ENCODE measurements at regions not wholly inside any gene's neighbourhood (a gene's known extent, or its start where the extent isn't known, plus 50 kb on each side); places are given as distances from the start of the nearest gene placed in this dataset.

DNA sequence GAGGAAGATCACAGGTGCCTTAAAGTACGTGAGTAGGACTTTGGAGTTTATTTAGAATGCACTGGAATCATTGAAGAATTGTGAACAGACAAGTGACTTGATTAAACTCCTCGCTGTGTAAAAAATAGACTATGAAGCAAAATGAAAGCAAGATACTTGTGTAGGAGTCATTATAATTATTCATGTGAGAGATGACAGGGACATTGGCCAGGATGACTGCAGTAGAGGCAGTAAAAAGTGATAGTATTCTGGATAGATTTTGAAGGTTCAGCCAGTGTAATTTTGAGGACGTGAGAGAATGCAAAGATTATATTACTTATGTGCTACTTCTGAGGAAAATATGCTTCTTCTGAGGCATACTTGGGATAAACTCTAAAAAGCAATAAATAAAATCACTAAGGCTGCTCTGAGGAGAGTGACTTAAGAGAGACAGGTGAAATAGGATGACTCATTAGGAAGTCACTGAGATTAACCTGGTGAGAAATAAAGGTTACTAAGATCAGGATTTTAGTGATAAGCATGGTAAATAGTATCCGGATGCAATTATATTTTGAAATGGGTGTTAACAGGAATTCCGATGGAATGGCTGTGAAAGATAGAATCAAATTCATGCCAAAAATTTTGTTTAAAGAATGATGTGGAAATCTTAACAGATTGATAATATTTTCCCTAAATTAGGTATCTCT lies 202.0 kb downstream of the CENPW start:
- no peak overlapping the region for H3K4me3 ChIP-seq (ENCODE audit: low read length)
- no peak for DNase-seq
- H3K79me2 ChIP-seq (ENCODE audit: low read length) = no peaks in the 10 kb centered on the region
- no peaks in the 10 kb centered on the region for H3K36me3 ChIP-seq (ENCODE audit: insufficient read depth, low read length)
- no peak overlapping the region for H3K9ac ChIP-seq (ENCODE audit: low read length)
- H3K4me2 ChIP-seq (ENCODE audit: low read depth, low read length, poor library complexity, severe bottlenecking) = no peak overlapping the region
- no peaks in the 10 kb centered on the region for H3K27me3 ChIP-seq (ENCODE audit: low read length)
- no peaks in the 10 kb centered on the region for H3K4me1 ChIP-seq (ENCODE audit: low read length)
- no peaks in the 10 kb centered on the region for H3K9me2 ChIP-seq (replicated peaks; ENCODE audit: insufficient read depth, low read length)
- H3K27ac ChIP-seq (ENCODE audit: low read length) = no peak overlapping the region
- no peaks in the 10 kb centered on the region for H3K9me3 ChIP-seq (ENCODE audit: low read length)
- no peak overlapping the region for H2AFZ ChIP-seq (ENCODE audit: low read length)
- H4K20me1 ChIP-seq (ENCODE audit: insufficient read depth, low read depth, low read length) = no peaks in the 10 kb centered on the region

DNA sequence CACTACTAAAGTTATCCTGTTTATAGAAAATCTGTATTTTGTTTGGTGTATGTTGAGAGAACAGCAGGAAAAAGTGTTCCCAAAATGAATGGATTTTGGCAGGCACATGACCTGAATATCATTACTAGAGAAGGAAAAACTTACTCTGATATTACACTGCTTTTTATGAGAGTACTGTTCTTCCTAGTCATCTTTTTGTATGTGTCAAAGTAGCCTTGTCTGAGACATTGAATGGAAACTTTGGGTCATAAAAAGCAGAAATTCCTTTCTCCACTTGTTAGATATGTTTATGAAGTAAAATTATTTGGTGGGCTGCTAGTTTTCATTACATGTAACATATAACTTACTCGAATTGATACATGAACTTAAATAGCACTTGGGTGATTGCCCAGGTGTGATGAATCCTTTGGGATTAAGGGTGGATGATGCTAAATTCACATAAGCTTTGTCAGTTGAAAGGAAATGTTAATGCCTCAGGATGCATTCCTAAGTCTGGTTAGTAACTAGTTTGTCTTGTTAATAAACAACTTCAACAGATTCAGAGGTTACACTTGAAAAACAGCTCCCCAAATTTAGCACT lies 206.7 kb downstream of the CENPW start:
- Histone ChIP-seq H3K4me1 (ENCODE audit: low read length) (no peaks in the 10 kb centered on the region), H4K20me1 (ENCODE audit: insufficient read depth, low read depth, low read length) (no peaks in the 10 kb centered on the region), H2AFZ (ENCODE audit: low read length) (no peak overlapping the region), H3K9me2 (replicated peaks; ENCODE audit: insufficient read depth, low read length) (no peaks in the 10 kb centered on the region), H3K4me3 (ENCODE audit: low read length) (no peak overlapping the region), H3K36me3 (ENCODE audit: insufficient read depth, low read length) (no peaks in the 10 kb centered on the region), H3K27me3 (ENCODE audit: low read length) (no peaks in the 10 kb centered on the region), H3K9me3 (ENCODE audit: low read length) (no peaks in the 10 kb centered on the region), H3K9ac (ENCODE audit: low read length) (no peak overlapping the region), H3K4me2 (ENCODE audit: low read depth, low read length, poor library complexity, severe bottlenecking) (no peak overlapping the region), H3K27ac (ENCODE audit: low read length) (no peak overlapping the region), H3K79me2 (ENCODE audit: low read length) (no peaks in the 10 kb centered on the region)
- no peak for DNase-seq

DNA sequence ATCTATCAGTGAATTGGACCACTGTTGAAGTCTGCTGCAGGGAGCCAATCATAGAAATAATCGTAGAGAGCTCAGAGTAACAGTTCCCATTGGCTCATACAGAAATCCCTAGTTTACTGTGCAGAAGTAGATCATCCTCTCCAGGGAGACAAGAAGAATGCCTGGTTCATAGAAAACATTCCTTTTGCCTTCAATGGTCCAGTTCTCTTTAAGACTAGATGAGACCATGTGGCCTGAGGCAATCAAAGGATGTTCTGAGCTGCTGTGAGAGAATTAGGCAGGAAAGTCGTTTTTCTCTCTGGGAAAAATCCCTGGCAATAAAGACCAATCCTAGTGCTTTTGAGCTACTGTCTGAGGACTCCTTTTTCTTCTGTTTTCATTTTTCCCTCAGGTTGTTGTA lies 208.4 kb downstream of the CENPW start:
- no peak overlapping the region for H2AFZ ChIP-seq (ENCODE audit: low read length)
- no peaks in the 10 kb centered on the region for H3K36me3 ChIP-seq (ENCODE audit: insufficient read depth, low read length)
- no peak overlapping the region for H3K9ac ChIP-seq (ENCODE audit: low read length)
- no peaks in the 10 kb centered on the region for H3K9me2 ChIP-seq (replicated peaks; ENCODE audit: insufficient read depth, low read length)
- no peaks in the 10 kb centered on the region for H3K4me1 ChIP-seq (ENCODE audit: low read length)
- DNase-seq = no peak
- no peaks in the 10 kb centered on the region for H3K79me2 ChIP-seq (ENCODE audit: low read length)
- no peak overlapping the region for H3K27ac ChIP-seq (ENCODE audit: low read length)
- no peaks in the 10 kb centered on the region for H3K27me3 ChIP-seq (ENCODE audit: low read length)
- H4K20me1 ChIP-seq (ENCODE audit: insufficient read depth, low read depth, low read length) = no peaks in the 10 kb centered on the region
- H3K9me3 ChIP-seq (ENCODE audit: low read length) = no peaks in the 10 kb centered on the region
- no peak overlapping the region for H3K4me3 ChIP-seq (ENCODE audit: low read length)
- H3K4me2 ChIP-seq (ENCODE audit: low read depth, low read length, poor library complexity, severe bottlenecking) = no peak overlapping the region

DNA sequence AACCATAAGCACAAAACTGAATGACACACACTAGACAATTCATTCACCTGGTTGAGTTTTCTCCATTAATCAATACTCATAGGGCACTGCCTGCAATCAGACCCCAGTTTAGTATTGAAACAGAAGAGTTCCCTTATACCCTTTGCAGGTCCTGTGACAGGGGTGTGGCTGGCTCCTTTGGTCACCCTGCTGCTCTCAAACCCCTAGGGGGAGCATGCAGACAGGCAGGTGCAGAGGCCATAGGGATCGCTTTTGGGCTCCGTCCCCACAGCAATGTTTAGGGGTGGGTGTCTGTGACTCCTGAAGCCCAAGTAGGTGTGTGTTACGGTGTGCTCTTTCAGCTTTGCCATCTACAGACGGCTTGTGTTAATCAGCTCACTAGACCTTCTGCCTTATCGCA lies 210.4 kb downstream of the CENPW start:
- no peaks in the 10 kb centered on the region for H3K9me3 ChIP-seq (ENCODE audit: low read length)
- no peak overlapping the region for H3K9ac ChIP-seq (ENCODE audit: low read length)
- H2AFZ ChIP-seq (ENCODE audit: low read length) = no peak overlapping the region
- no peak for DNase-seq
- no peaks in the 10 kb centered on the region for H3K36me3 ChIP-seq (ENCODE audit: insufficient read depth, low read length)
- no peaks in the 10 kb centered on the region for H3K4me1 ChIP-seq (ENCODE audit: low read length)
- no peaks in the 10 kb centered on the region for H3K27me3 ChIP-seq (ENCODE audit: low read length)
- no peaks in the 10 kb centered on the region for H4K20me1 ChIP-seq (ENCODE audit: insufficient read depth, low read depth, low read length)
- H3K4me3 ChIP-seq (ENCODE audit: low read length) = no peak overlapping the region
- H3K79me2 ChIP-seq (ENCODE audit: low read length) = no peaks in the 10 kb centered on the region
- H3K27ac ChIP-seq (ENCODE audit: low read length) = no peak overlapping the region
- H3K4me2 ChIP-seq (ENCODE audit: low read depth, low read length, poor library complexity, severe bottlenecking) = no peak overlapping the region
- no peaks in the 10 kb centered on the region for H3K9me2 ChIP-seq (replicated peaks; ENCODE audit: insufficient read depth, low read length)

DNA sequence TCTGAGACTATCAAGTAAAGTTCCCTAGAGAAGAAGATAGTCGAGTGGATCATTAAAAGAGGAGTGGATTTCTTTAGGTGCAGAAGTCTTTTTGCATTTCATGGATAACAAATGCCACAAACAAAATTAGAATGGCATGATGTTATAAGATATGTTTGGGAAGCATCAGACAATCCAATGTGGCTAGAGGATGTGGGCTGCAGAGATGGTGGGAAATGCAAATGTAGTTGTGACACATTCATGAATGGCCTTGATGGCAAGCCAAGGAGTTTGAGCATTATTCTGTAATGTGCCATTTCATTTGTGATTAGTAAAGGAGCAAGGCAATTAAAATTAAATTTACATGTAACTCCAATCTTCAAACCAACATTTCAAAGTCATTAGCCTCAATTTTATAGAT lies 211.9 kb downstream of the CENPW start:
- H3K36me3 ChIP-seq (ENCODE audit: insufficient read depth, low read length) = no peaks in the 10 kb centered on the region
- no peaks in the 10 kb centered on the region for H3K27me3 ChIP-seq (ENCODE audit: low read length)
- H3K9ac ChIP-seq (ENCODE audit: low read length) = no peak overlapping the region
- no peaks in the 10 kb centered on the region for H3K9me2 ChIP-seq (replicated peaks; ENCODE audit: insufficient read depth, low read length)
- no peak overlapping the region for H2AFZ ChIP-seq (ENCODE audit: low read length)
- no peaks in the 10 kb centered on the region for H3K79me2 ChIP-seq (ENCODE audit: low read length)
- no peaks in the 10 kb centered on the region for H4K20me1 ChIP-seq (ENCODE audit: insufficient read depth, low read depth, low read length)
- no peak overlapping the region for H3K27ac ChIP-seq (ENCODE audit: low read length)
- H3K4me3 ChIP-seq (ENCODE audit: low read length) = no peak overlapping the region
- H3K9me3 ChIP-seq (ENCODE audit: low read length) = no peaks in the 10 kb centered on the region
- no peak for DNase-seq
- H3K4me1 ChIP-seq (ENCODE audit: low read length) = no peaks in the 10 kb centered on the region
- H3K4me2 ChIP-seq (ENCODE audit: low read depth, low read length, poor library complexity, severe bottlenecking) = no peak overlapping the region

DNA sequence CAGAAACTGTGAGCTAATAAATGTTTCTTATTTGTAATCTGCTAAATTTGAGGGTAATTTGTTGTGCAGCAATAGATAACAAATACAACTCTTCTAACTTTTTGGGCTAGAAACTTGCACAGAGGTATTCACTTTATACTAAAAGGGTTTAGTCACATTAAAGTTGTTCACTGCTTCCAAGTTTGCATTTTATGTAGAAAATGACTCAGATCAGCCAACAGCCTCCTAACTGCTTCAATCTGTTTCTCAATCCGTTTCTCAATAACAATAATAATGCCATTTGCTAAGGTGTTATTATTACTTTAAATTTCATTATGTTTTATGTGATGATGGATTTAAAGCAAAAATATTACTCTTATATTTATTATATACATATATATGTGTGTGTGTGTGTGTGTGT lies 213.9 kb downstream of the CENPW start:
- no peak overlapping the region for H3K4me3 ChIP-seq (ENCODE audit: low read length)
- DNase-seq = no peak
- no peak overlapping the region for H2AFZ ChIP-seq (ENCODE audit: low read length)
- no peaks in the 10 kb centered on the region for H4K20me1 ChIP-seq (ENCODE audit: insufficient read depth, low read depth, low read length)
- H3K4me2 ChIP-seq (ENCODE audit: low read depth, low read length, poor library complexity, severe bottlenecking) = no peak overlapping the region
- H3K9ac ChIP-seq (ENCODE audit: low read length) = no peak overlapping the region
- H3K27ac ChIP-seq (ENCODE audit: low read length) = no peak overlapping the region
- no peaks in the 10 kb centered on the region for H3K36me3 ChIP-seq (ENCODE audit: insufficient read depth, low read length)
- H3K79me2 ChIP-seq (ENCODE audit: low read length) = no peaks in the 10 kb centered on the region
- H3K4me1 ChIP-seq (ENCODE audit: low read length) = no peaks in the 10 kb centered on the region
- H3K27me3 ChIP-seq (ENCODE audit: low read length) = no peaks in the 10 kb centered on the region
- no peaks in the 10 kb centered on the region for H3K9me3 ChIP-seq (ENCODE audit: low read length)
- H3K9me2 ChIP-seq (replicated peaks; ENCODE audit: insufficient read depth, low read length) = no peaks in the 10 kb centered on the region

DNA sequence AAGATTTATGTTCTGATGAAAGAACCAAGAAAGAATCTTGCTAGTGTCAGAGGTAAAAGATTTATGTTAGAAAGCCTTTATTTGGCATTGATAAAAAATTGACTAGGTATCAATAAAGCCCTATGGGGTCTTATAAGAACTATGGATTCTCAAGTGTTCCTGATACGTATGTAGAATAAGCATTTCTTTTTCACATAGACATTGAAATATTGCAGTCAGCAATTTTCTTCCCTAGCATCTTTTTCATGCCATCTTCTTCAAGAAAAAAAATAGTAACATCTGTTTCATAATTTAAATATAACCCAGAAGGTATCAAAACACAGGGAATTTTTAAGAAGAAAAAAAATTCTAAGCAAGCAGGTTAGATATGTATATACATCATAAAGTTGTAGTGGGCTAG lies 230.6 kb downstream of the CENPW start:
- no peak overlapping the region for H3K9ac ChIP-seq (ENCODE audit: low read length)
- H3K79me2 ChIP-seq (ENCODE audit: low read length) = no peaks in the 10 kb centered on the region
- DNase-seq = no peak
- H3K9me2 ChIP-seq (replicated peaks; ENCODE audit: insufficient read depth, low read length) = no peaks in the 10 kb centered on the region
- H3K4me3 ChIP-seq (ENCODE audit: low read length) = no peak overlapping the region
- no peaks in the 10 kb centered on the region for H3K9me3 ChIP-seq (ENCODE audit: low read length)
- H2AFZ ChIP-seq (ENCODE audit: low read length) = no peak overlapping the region
- no peak overlapping the region for H3K27ac ChIP-seq (ENCODE audit: low read length)
- H4K20me1 ChIP-seq (ENCODE audit: insufficient read depth, low read depth, low read length) = no peaks in the 10 kb centered on the region
- H3K4me2 ChIP-seq (ENCODE audit: low read depth, low read length, poor library complexity, severe bottlenecking) = no peak overlapping the region
- no peaks in the 10 kb centered on the region for H3K36me3 ChIP-seq (ENCODE audit: insufficient read depth, low read length)
- H3K27me3 ChIP-seq (ENCODE audit: low read length) = no peaks in the 10 kb centered on the region
- H3K4me1 ChIP-seq (ENCODE audit: low read length) = no peaks in the 10 kb centered on the region

DNA sequence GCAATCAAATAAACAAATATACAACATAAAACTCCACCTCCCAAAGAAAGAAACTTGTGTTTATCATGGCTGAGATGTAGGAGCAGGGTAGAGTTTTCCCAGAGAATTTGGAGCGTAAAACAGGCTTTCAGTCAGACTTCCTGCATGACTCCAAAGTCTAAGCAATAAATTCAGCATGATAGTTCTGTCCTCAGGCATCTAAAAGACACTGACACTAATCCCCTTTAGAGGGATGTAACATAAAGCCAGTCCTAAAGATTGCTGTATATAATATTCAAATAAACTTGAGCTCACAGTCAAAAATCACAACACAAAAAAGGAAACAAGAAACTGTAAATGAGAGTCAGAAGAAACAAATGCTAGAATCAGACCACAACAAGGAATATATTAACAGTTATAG lies 234.4 kb downstream of the CENPW start:
- Histone ChIP-seq H3K36me3 (ENCODE audit: insufficient read depth, low read length) (no peaks in the 10 kb centered on the region), H3K4me1 (ENCODE audit: low read length) (no peaks in the 10 kb centered on the region), H4K20me1 (ENCODE audit: insufficient read depth, low read depth, low read length) (no peaks in the 10 kb centered on the region), H3K4me3 (ENCODE audit: low read length) (no peak overlapping the region), H2AFZ (ENCODE audit: low read length) (no peak overlapping the region), H3K79me2 (ENCODE audit: low read length) (no peaks in the 10 kb centered on the region), H3K9me2 (replicated peaks; ENCODE audit: insufficient read depth, low read length) (no peaks in the 10 kb centered on the region), H3K27me3 (ENCODE audit: low read length) (no peaks in the 10 kb centered on the region), H3K4me2 (ENCODE audit: low read depth, low read length, poor library complexity, severe bottlenecking) (no peak overlapping the region), H3K9ac (ENCODE audit: low read length) (no peak overlapping the region), H3K9me3 (ENCODE audit: low read length) (no peaks in the 10 kb centered on the region), H3K27ac (ENCODE audit: low read length) (no peak overlapping the region)
- no peak for DNase-seq

All from Karpas-422 (cell line).